ENCODE measurements at regions not wholly inside any gene's neighbourhood (a gene's known extent, or its start where the extent isn't known, plus 50 kb on each side); places are given as distances from the start of the nearest gene placed in this dataset.

DNA sequence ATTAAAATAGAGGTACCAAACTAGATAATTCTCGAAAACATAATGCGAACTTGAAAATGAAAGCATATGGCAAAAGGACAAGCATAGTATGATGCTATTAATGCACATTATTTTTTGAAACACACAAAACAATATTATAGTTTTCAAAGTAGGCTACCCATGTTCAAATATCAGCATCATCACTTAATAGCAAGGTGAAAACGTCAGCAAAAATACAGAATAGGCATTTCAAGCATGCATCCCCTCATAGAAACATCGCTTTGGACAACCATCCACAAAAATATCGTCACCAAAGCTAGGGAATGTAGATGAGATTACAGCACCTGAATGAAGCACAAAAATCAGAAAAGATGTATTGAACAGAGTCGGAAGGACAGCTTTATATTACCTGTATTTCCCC lies 814.5 kb upstream of the LRRC4C start:
- FAIRE-seq (no peak), DNase-seq (ENCODE audit: low read depth, low spot score) (no peak)
- dilution Hi-C loops (cut with MboI; ENCODE audit: extremely low pct_ligation_motif_present, low sequenced_read_pairs) = no loop called here
- H3K9ac ChIP-seq (replicated peaks; ENCODE audit: extremely low read depth, insufficient read depth, low read length) = no peak overlapping the region
- no peaks in the 10 kb centered on the region for H3K4me1 ChIP-seq (ENCODE audit: control insufficient read depth, extremely low read depth, insufficient read depth, low read length)
- H3K9me1 ChIP-seq (replicated peaks; ENCODE audit: control insufficient read depth, extremely low read depth, insufficient read depth, low read length) = no peaks in the 10 kb centered on the region
- H3K4me2 ChIP-seq (ENCODE audit: insufficient read depth, low read length) = no peak overlapping the region
- H3K36me3 ChIP-seq (ENCODE audit: control insufficient read depth in 2 of 2, extremely low read depth in 1 of 2, insufficient read depth in 2 of 2, low read length in 2 of 2) = no peaks in the 10 kb centered on the region
- TF ChIP-seq GATA2 (IDR thresholded peaks at IDR 0.05; ENCODE audit: insufficient read depth, insufficient read length, low read depth, low read length) (no peak), POLR2AphosphoS5 (IDR thresholded peaks at IDR 0.05; ENCODE audit: insufficient read depth, low read depth, low read length) (no peak), POLR2A (IDR thresholded peaks at IDR 0.05; ENCODE audit: low read depth, low read length) (no peak), MYC (IDR thresholded peaks at IDR 0.05; ENCODE audit: low read depth, low read length) (no peak), FOS (IDR thresholded peaks at IDR 0.05; ENCODE audit: borderline replicate concordance, insufficient read depth, low read length) (no peak), JUN (IDR thresholded peaks at IDR 0.05; ENCODE audit: borderline replicate concordance, insufficient read depth, insufficient read length, low read depth) (no peak), EZH2 (IDR thresholded peaks at IDR 0.05; ENCODE audit: borderline replicate concordance, low read depth, low read length, severe bottlenecking) (no peak)
- TF ChIP-seq, protein P1, sequence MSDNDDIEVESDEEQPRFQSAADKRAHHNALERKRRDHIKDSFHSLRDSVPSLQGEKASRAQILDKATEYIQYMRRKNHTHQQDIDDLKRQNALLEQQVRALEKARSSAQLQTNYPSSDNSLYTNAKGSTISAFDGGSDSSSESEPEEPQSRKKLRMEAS (IDR thresholded peaks at IDR 0.05; ENCODE audit: insufficient read depth, insufficient read length) = no peak
- TF ChIP-seq, protein P2, sequence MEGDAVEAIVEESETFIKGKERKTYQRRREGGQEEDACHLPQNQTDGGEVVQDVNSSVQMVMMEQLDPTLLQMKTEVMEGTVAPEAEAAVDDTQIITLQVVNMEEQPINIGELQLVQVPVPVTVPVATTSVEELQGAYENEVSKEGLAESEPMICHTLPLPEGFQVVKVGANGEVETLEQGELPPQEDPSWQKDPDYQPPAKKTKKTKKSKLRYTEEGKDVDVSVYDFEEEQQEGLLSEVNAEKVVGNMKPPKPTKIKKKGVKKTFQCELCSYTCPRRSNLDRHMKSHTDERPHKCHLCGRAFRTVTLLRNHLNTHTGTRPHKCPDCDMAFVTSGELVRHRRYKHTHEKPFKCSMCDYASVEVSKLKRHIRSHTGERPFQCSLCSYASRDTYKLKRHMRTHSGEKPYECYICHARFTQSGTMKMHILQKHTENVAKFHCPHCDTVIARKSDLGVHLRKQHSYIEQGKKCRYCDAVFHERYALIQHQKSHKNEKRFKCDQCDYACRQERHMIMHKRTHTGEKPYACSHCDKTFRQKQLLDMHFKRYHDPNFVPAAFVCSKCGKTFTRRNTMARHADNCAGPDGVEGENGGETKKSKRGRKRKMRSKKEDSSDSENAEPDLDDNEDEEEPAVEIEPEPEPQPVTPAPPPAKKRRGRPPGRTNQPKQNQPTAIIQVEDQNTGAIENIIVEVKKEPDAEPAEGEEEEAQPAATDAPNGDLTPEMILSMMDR (IDR thresholded peaks at IDR 0.05; ENCODE audit: extremely low read depth in 1 of 2, insufficient read depth in 1 of 2, low read depth in 1 of 2, low read length in 2 of 2) = no peak
- ChIA-PET POLR2A (no interaction called here), CTCF (no interaction called here)
- no peaks in the 10 kb centered on the region for H3K79me2 ChIP-seq (ENCODE audit: control insufficient read depth, insufficient read depth, low read length)
- no peaks in the 10 kb centered on the region for H4K20me1 ChIP-seq (replicated peaks; ENCODE audit: control insufficient read depth, extremely low read depth, insufficient read depth, low read length)
- BruUV-seq (replicated peaks) = no TSS peak
- H3K27me3 ChIP-seq (ENCODE audit: control insufficient read depth in 2 of 2, insufficient read depth in 2 of 2, low read length in 2 of 2) = no peaks in the 10 kb centered on the region
- no peak overlapping the region for H2AFZ ChIP-seq (ENCODE audit: low read depth, low read length)
- no peak overlapping the region for H3K27ac ChIP-seq (ENCODE audit: insufficient read depth, low read depth, low read length)
- intact Hi-C loops (cut with micrococcal nuclease) = no loop called here
- no peak overlapping the region for H3K4me3 ChIP-seq (replicated peaks in 1 of 3; ENCODE audit: insufficient read depth in 1 of 3, low read depth in 1 of 3, low read length in 3 of 3)
- no peaks in the 10 kb centered on the region for H3K9me3 ChIP-seq (replicated peaks; ENCODE audit: control insufficient read depth, insufficient read depth, low read length)

All from endothelial cell of umbilical vein (primary cell).